ENCODE measurements at regions not wholly inside any gene's neighbourhood (a gene's known extent, or its start where the extent isn't known, plus 50 kb on each side); places are given as distances from the start of the nearest gene placed in this dataset.

DNA sequence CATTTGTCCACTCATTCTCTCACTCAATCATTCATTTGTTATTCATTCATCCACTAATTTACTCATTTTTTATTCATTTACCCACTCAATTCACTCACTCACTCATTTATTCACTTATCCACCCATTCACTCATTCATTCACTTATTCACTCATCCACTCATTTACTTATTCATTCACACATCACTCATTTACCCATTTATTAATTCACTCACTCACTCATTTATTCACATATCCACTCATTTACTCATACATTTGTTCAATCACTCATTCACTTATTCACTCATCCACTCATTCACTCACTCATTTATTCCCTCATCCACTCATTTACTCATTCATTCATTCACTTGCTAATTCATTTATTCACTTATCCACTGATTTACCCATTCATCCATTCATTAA is 129.1 kb downstream of the TTLL2 start (continued):
- TF ChIP-seq ATF7 (IDR thresholded peaks at IDR 0.05), result peak; percentile 31; the same call in 1 of the 2 replicates
- no peak for TF ChIP-seq ATF7 (CRISPR knock-in tag; IDR thresholded peaks at IDR 0.05)
- no peak for TF ChIP-seq SPEN (CRISPR knock-in tag; IDR thresholded peaks at IDR 0.05; ENCODE audit: low read depth)

DNA sequence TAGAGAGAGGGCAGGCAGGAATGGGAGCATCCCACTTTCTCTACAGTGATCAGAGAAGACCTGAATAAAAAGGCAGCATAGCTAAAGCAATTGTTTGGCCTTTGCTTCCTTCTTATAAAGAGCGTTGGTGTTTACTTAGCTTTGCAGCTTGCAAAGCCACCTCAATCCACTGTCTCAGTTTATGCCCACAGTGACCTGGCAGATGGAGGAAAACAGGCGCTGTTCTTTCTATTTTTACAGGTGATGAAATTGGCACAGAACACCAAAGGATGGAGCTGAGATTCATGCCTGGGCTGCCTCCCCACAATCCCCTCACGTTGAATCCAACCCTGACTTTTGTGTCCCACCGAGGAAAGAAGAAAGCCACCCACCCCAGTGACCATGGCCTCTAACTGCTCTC is 130.5 kb downstream of the TTLL2 start:
- Histone ChIP-seq H3K79me2 (ENCODE audit: insufficient read depth, low read length) (no peaks in the 10 kb centered on the region), H3K4me2 (ENCODE audit: low read depth, low read length) (no peak overlapping the region), H3K4me3 (replicated peaks in 1 of 3; ENCODE audit: insufficient read depth in 1 of 3, low read depth in 2 of 3, low read length in 3 of 3) (no peak overlapping the region), H3K4me1 (ENCODE audit: insufficient read depth, low read length) (no peaks in the 10 kb centered on the region), H3K9ac (ENCODE audit: insufficient read depth, low read depth, low read length) (no peak overlapping the region), H3K27ac (ENCODE audit: extremely low read length, insufficient read depth, low read length) (no peak overlapping the region), H4K20me1 (ENCODE audit: insufficient read depth, low read length) (no peaks in the 10 kb centered on the region), H3K27me3 (ENCODE audit: control insufficient read depth in 1 of 2, insufficient read depth in 2 of 2, low read length in 2 of 2) (peaks cover 0 to 12% of the 10 kb centered on the region in 2 experiments; a peak in 2 of 5 replicates), H2AFZ (ENCODE audit: low read length) (no peak overlapping the region), H3K9me3 (ENCODE audit: low read length) (no peaks in the 10 kb centered on the region), H3K36me3 (replicated peaks in 1 of 2; ENCODE audit: control insufficient read depth in 1 of 2, insufficient read depth in 2 of 2, low read length in 2 of 2) (no peaks in the 10 kb centered on the region)
- ATAC-seq, result no peak
- DNase-seq (ENCODE audit: low spot score), result no peak
- intact Hi-C loops (cut with micrococcal nuclease; ENCODE audit: unreplicated experiment), result no loop called here
- ChIA-PET CTCF (ENCODE audit: low intra/inter-chr PET ratio, low total read pairs) (no interaction called here), POLR2A (no interaction called here)
- TF ChIP-seq RAD51 (IDR thresholded peaks at IDR 0.05; ENCODE audit: borderline replicate concordance) (no peak), ZNF616 (CRISPR knock-in tag; IDR thresholded peaks at IDR 0.05; ENCODE audit: low read depth) (no peak), ZNF773 (CRISPR knock-in tag; IDR thresholded peaks at IDR 0.05; ENCODE audit: borderline replicate concordance) (no peak), SRSF9 (IDR thresholded peaks at IDR 0.05; ENCODE audit: borderline replicate concordance, insufficient read depth, low read depth, low read length, poor library complexity, severe bottlenecking) (no peak), FOXO1 (CRISPR knock-in tag; IDR thresholded peaks at IDR 0.05) (no peak), TBX2 (CRISPR knock-in tag; IDR thresholded peaks at IDR 0.05; ENCODE audit: borderline replicate concordance) (no peak), TBL1XR1 (IDR thresholded peaks at IDR 0.05; ENCODE audit: borderline replicate concordance, low read length, partially characterized antibody) (no peak), MAFK (conservative IDR thresholded peaks at IDR 0.05 in 1 of 2, IDR thresholded peaks at IDR 0.05 in 1 of 2; ENCODE audit: low read length in 2 of 2) (no peak), ZNF10 (CRISPR knock-in tag; IDR thresholded peaks at IDR 0.05; ENCODE audit: borderline replicate concordance, low read depth) (no peak), MAZ (IDR thresholded peaks at IDR 0.05; ENCODE audit: borderline replicate concordance, low read depth, low read length) (no peak), MAZ (CRISPR knock-in tag; IDR thresholded peaks at IDR 0.05; ENCODE audit: low read depth) (no peak), ZZZ3 (CRISPR knock-in tag; IDR thresholded peaks at IDR 0.05; ENCODE audit: borderline replicate concordance) (no peak), HOXA3 (CRISPR knock-in tag; IDR thresholded peaks at IDR 0.05) (no peak), HDAC6 (IDR thresholded peaks at IDR 0.05; ENCODE audit: low read depth, low read length) (no peak), KDM4B (CRISPR knock-in tag; IDR thresholded peaks at IDR 0.05) (no peak), TOE1 (CRISPR knock-in tag; IDR thresholded peaks at IDR 0.05) (no peak)
- BruUV-seq (replicated peaks), result no TSS peak
- in situ Hi-C loops (cut with HindIII; ENCODE audit: extremely low pct_ligation_motif_present, low pct_unique_long_range_greater_than_20kb), result no loop called here
- FAIRE-seq, result no peak
- WGBS (ENCODE audit: low lambda C conversion rate), result 24% methylated on average over 4 of the region's 4 CpGs
